T-helper 2 cell (primary cell): ENCODE measurements at regions not wholly inside any gene's neighbourhood (a gene's known extent, or its start where the extent isn't known, plus 50 kb on each side); places are given as distances from the start of the nearest gene placed in this dataset.

Experiments
- DNase-seq, 5 experiments: peaks; one replicate each; pipeline versions ENCODE4 v3.0.0 to v3.0.0-alpha.2; 2012 to 2022

DNA sequence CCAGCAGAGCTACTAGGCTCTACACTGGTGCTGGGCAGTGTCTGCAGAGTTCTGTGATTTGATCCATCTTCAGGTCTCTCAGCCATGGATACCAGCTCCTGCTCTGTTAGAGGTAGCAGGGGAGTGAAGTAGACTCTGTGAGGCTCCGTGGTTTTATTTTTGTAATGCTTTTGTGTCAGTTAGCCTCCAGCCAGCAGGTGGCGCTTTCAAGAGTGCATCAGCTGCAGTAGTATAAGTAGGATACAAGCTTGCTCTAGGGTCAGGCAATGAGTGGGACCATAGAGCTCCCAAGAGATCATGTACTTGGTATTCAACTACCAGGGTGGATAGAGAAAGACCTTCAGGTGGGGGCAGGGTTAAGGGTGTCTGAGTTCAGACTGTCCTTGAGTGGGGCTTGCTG lies 362.5 kb upstream of the TRAM1L1 start:
- DNase-seq: peak in 1 of 5 experiments; percentile 37

DNA sequence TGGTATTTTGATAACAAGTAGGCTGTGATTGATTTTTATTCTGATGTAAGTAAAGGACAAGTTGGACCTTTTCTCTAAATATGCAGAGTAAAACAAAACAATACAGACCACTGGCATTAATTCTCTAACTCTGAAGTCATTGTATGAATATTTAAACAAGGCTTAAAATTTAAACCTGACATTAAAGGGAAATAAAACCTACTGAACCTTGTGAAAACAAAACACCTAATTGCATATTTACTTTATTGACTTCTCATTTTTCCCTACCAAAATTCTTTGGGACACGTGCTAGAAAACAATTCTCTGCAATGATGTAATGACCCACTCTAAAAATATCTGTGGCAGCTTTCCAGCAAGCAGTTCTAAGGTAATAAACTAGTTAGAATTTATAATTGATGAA lies 369.7 kb upstream of the TRAM1L1 start:
- DNase-seq: no peak

DNA sequence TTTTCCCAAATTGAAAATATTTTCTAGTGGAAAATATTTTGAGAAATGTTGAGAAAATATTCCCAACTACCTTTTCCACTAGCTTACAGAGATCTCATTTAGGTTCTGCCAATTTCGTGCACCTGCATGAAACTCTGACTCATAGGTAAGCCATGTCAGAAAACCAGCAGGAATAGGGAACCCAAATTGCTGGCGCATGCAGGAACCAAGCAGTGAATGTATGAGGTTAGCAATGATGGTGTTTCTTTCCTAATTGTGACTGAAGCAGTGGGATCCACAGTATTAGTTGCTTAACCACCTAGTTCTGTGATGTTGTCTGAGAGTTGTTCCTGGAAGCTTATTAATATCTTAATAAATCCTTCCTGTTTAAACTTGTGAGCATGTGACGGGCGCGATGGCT lies 381.0 kb upstream of the TRAM1L1 start:
- DNase-seq: no peak

DNA sequence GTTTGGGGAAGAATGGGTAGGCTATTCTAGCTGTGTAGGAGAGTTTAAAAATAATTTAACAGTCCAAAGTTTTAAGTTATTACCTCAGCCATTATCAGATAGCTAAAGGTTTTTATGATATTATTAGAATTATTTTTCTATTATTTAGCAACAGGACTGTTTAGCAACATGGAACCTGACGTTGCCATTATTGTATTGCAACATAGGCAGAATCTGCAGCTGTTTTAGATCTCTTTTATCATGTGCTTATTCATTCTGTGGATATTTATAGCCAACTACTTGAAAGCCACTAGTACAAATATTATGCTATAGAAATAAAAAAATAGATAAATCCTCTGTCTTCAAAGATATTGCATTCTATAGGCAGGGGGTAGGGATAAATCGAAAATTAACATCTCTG lies 382.0 kb upstream of the TRAM1L1 start:
- no peak for DNase-seq

DNA sequence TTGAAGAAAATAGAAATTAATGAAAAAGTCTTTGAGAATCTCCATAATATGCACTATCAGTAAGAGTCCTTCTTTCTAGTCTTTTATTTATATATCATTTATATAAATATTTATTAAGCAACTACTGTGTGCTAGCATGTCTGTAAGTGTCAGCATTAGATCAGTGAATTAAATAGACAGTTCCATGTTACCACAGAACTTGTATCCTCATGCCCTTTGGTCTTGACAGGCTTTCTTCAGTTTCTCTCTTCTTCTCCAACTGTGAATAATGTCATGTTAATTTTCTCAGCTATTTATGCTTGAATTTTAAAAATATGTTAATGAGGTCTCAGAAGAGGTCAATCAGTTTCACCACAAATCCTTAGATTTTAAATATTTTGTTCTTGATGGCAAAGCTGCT lies 389.6 kb upstream of the TRAM1L1 start:
- DNase-seq: no peak

DNA sequence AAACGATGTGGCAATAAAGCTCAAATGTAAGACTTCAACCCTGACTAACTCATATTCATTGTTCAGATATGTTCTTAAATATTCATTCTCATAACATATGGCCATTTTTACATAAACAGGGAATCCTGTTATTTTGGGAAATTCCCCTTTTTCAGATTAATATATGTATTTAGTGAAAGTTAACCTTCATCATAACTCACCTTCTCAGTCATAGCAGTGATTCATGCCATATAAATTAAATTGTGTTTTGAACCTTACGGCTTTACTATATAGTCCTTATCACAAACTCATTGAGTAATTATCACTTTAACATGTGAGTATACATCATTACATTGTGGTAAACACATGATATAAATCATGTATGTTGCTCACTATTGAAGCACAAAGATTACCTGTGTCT lies 392.5 kb upstream of the TRAM1L1 start:
- no peak for DNase-seq

DNA sequence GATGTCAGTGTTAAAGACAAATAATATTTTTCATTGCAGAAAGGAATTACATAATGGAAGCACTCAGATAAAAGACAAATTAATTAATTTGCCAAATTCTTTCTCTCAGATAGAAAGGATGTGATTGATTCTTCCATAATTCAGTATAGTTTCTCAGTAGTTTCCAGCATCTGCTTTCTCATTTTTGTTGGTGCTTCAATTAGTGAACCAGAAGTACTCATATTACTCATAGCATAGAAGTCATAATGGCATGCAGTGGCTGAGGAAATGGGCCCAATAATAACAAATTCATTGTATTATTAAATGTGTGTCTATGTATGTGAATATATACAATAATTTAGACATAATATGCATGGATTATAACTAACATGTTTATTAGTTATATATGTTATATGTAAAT lies 393.3 kb upstream of the TRAM1L1 start:
- no peak for DNase-seq

DNA sequence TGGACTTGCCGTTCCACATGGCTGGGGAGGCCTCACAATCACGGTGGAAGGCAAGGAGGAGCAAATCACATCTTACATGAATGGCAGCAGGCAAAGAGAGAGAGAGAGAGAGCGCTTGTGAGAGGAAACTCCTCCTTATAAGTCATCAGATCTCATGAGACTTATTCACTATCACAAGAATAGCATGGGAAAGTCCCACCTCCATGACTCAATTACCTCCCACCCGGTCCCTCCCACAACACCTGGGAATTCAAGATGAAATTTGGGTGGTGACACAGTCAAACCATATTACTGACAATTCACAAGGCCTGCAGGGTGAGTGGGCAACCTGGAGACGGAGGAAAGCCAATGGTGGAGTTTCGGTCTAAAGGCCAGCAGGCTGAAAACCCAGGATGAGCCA lies 394.3 kb upstream of the TRAM1L1 start:
- no peak for DNase-seq

DNA sequence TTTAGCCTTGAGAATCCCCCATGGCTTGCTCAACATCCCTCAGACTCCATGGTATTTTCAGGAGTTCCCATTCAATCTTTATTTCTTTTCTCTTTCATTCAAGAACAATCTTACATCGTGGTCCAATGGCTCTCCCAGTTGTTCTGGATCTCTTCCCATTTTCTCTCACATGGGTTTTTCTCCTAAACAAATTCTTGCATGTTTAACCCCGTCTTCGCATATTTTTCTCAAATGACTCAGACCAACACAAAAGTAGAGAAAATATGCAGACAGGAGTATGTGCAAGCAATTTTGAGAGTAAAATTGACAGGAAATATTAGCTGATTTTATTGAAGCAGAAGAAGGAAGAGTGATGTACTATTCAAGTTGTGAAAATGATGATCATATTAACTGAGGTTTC lies 396.4 kb upstream of the TRAM1L1 start:
- DNase-seq: no peak

DNA sequence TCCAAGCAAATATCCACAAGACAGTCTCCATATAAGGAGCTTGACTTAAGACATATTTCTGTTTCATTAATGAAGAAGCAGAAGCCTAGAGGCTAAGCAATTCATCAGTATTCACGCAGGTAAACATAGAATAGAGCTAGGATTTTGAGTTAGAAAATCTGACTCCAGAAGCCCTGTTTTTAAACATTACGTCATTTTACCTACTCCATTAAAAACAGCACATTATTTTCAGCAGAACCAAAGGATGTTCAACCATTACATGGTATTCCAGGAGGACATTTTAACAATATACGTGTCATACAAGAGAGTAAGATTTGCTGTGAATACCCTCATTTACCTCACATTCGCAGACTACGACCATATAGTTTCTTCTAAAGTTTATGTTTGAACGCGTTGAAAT lies 403.3 kb upstream of the TRAM1L1 start:
- no peak for DNase-seq

DNA sequence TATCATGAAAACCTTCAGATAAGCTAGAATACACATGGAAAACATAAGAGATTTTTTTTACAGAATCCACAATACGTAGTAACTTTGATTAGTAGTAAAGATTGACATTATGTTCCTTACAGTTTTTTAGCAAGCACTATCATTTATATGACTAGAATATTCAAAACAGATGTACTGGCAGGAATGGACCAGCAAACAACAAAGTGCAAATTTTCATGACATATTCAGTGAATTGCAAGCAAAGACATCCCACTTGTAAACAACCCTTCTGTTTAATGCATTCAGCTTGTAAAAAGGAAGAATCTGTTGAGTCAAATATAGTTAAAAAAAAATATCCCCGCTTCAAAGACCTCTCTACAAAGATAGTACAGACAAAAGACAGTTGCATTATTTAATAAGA lies 403.7 kb upstream of the TRAM1L1 start:
- no peak for DNase-seq

DNA sequence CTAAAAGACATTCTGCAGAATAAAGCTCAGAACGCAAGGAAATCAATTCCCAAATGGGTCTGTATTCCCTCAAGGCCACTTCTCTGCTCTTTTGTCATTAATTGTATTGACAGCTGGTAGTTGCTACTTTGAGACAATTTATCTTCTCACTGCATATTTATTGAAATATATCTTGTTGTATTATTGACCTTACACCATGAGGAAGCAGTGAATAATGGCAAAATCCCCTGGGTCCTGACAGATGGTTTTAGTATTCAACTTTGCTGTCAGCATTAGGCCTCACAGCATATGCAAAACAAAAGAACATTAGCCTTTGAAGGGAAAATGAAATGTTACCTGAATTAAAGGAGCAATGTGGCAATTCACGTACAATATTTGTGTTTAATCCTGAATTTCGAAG lies 406.1 kb upstream of the TRAM1L1 start:
- DNase-seq: no peak

DNA sequence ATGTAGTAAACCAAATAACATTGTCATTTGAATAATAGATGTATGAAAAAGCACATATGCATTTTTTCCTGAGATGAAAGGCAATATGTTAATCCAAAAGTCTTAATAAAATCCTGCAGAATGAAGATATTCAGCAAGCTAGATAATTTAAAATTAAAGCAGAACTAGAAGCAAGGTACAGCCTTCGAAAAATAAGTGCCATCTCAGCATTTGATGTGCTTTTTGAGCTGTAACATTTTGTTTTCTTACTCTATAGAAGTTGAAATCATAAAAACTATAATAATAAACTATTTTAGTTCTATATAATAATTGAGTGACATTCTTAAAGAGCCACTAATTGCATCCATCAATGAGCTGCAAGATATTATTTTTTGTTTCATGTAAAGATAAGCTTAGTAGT lies 410.4 kb upstream of the TRAM1L1 start:
- DNase-seq: no peak

DNA sequence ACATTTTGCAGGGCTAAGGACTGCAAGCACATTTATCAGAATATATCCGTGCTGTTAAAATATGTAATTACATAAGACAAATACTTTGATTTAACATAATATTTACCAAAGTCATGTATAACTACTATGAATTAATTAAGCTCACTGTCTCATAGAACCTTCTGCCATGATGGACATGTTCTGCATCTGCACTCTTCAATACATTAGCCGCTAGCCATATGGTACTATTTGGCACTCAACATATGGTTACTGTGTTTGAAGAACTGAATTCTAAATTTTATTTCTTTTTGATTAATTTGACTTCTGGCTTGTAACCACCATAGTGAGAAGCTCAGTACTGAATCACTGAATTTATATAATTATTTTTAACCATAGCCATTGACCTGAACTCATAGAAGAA lies 427.0 kb upstream of the TRAM1L1 start:
- no peak for DNase-seq

DNA sequence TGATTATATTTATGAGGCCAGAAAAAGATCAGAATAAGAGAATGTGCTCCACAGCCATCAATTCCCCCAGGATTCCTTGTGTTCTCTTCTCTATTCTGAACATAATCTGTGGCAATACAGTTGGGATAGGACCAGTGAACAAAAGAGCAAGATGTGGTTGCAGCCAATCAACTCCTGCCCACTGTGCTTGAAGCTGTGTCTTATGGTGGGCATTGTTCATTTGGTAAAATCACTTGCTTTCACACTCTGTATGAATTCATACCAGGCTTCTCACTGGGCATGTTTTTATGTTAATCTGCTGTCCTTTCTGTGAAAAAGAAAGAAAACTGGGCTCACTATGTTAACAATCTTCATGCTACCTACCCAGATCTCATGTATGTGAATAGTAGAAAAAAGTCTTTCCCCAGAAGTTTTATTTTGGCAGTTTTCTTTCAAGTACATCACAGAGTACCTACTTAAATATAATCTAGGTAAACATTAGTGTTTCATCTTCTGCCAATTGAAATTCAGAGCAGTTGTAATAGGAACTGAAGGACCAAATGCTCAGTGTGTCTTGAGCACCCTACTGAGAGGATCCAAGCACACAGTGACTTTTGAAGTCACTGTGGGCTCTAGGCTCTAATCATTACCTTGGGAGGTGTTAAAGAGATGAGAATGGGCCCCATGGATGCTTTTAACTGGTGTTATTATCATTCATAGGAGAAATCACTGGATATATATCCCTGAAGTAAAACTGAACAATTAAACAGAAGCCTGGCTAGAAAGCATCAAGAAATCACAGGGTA lies 429.2 kb upstream of the TRAM1L1 start:
- DNase-seq: no peak

DNA sequence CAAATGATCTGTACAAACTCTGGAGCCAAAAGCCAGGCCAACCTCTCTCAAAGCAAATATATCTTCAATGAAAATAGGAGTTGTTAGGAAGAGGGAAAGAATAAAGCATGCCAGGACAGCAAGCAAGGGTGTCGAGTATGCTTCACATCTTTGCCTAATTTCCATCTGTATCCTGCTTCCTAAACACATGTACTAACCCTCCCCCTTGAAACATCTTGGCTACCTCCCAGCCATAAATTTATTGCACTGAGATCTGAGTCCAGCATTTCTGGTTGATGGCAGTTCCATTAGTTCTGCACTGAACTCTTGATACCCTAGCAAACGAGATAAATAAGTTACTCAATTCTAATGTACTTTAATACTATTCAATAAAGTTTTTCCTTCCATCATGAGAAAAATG lies 430.5 kb upstream of the TRAM1L1 start:
- DNase-seq: no peak

DNA sequence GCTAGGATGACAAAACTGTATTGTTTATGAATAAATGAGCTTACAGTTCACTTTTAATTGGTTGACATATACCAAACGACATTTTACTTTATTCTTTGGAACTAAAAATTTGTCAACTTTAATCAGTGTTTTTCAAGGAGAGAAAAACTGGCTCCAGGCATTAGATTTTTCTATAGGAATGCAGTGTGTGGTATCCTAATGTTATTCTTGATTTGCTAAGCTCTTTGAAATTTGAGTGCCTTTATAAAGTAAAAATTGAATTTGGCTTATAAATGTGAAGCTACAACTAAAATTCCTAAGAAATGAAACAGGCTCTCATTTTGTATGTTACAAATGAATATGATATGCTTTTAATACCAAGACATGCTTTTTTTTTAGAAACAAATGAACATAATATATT lies 442.2 kb upstream of the TRAM1L1 start:
- DNase-seq: no peak

DNA sequence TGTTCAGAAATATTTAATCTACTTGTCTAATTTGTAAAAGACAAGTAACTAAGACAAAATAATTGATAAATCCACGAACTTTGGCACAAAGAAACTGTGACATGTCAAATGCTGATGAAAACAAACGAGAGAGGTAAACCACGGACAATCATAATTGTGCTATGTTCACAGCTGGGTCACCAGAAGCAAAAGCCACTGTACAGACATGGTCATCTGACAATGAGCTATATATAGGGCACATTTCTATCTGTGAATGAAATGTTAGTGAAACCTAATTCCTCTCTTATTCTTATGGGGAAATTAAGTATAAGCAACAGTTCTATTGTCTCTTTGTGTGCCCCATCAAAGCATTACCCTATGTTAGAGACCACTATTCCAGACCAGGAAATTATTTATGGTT lies 444.0 kb upstream of the TRAM1L1 start:
- DNase-seq: no peak

DNA sequence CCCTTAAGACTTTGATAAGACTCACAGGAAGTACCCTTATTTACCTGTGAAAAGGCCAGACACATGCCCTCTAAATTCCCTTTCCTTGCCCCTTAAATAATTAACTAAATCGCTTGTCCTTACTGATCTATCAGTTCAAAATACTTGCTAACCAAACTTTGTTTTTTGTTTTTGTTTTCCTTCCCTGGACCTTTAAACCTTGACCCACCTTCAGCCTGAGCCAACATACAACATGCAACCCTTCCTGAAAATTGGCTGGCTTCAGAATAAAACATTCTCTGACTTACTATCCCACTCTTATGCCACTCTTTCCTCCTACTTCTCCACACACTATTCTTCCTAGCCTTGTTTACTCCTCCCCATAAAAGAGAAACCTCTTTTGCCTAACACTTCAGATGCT lies 448.1 kb upstream of the TRAM1L1 start:
- no peak for DNase-seq

DNA sequence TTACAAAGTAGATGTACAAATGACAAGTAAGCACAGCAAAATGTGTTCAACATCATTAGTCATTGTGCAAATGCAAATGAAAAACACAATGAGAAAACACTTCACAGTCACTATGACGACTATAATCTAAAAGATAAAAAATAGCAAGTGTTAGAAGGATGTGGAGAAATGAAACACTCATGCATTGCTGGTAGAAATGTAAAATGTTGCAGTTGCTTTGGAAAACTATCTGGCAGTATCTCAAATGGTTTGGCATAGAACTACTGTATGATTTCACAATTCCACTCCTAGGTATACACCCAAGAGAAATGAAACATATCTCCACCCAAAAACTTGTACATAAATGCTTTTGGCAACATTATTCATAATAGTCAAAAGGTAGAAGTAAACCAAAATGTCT lies 459.7 kb upstream of the TRAM1L1 start:
- DNase-seq: no peak

DNA sequence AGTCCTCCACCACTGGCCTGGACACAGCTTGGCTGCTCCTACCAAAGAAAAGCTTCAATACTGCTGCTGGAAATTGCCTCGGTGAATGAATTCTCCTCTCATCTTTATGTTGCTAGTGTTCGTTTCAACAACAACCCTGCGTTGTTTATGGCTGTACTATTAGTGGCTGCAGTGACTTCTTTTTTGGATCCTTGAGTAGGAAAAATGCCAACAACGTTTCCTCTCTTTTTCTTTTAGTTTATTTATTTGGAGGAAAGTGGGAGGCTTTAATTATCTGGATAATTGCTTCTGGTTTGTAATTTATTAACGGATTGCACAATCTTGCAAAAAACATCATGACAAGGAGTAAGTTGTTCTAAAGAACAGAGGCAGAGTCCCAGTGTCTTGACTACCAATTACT lies 464.1 kb upstream of the TRAM1L1 start:
- DNase-seq: no peak

DNA sequence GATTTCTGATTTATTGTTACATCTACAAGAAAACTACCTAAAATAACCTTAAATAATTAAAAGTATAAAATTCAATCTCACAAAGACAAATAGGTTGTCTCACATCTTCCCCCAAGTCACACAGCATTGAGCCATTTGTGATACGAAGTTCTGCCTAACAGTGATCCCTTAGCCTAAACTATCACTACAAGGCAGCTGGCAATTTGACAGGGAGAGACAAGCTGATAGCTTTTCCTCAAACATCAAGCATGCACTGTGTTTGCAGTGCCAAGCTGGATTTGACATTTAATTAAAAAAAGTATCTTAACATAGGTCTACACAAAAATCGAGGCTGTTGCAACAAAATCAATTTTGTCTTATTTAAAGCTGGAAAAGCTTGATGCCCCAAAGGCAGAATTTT lies 464.7 kb upstream of the TRAM1L1 start:
- no peak for DNase-seq

DNA sequence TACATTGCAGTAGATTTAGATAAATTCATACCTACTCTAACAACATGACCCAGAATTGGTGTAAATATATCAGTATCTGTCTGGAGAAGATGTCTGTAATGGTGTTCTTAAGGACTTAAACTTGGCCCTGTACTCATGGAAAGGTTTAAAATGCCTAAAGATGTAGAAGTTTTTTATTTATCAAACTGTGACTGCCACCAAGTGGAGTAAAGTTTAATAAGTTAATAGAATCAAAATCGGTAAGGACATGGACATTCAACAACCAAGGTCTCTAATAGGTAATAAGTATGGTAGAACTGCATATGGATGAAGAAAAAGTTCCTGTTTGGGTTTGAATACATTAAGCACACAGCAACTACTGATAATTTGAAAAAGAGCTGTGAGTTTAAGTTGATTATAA lies 474.0 kb upstream of the NDST3 start:
- no peak for DNase-seq

DNA sequence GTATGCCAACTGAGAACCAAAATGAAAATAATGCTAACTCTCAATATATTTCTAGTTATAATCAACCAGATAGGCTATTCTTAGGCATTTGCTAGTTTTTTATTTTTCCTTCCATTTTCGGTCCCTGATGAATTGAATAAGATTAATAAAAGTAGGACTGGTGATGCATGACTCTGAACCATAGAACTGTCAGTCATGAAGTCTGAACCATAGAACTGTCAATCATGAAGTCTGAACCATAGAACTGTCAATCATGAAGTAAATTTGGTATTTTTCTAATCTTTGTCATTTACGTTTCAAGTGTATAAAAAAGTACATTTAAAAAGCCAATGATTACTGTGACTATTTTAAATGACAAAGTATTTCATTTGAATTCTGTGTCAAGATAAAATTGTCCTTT lies 460.2 kb upstream of the NDST3 start:
- no peak for DNase-seq

DNA sequence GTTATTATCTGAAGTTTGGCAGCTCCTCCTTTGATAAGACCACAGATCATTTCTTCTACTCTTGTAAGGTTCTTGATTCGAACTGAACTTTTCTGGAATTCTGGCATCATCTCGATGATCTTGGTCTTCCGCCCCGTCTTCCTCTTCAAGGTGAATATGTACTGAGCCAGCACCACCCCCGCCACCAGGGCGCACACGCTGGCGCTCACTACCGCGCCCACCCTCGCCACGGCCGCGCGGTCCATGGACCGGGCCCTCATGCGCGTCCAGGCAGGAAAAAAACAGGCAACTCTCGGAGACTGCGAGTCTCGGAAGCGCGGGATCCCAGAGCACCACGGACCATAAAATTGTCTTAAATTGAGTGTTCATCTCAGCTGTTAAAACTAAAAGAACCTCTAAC lies 458.4 kb upstream of the NDST3 start:
- no peak for DNase-seq
